ENCODE measurements at regions not wholly inside any gene's neighbourhood (a gene's known extent, or its start where the extent isn't known, plus 50 kb on each side); places are given as distances from the start of the nearest gene placed in this dataset.
"Not testable (repeated sequence)": the region's sequence is repeated elsewhere in the genome, so short reads cannot be mapped to it uniquely, and the experiment has no call there.

DNA sequence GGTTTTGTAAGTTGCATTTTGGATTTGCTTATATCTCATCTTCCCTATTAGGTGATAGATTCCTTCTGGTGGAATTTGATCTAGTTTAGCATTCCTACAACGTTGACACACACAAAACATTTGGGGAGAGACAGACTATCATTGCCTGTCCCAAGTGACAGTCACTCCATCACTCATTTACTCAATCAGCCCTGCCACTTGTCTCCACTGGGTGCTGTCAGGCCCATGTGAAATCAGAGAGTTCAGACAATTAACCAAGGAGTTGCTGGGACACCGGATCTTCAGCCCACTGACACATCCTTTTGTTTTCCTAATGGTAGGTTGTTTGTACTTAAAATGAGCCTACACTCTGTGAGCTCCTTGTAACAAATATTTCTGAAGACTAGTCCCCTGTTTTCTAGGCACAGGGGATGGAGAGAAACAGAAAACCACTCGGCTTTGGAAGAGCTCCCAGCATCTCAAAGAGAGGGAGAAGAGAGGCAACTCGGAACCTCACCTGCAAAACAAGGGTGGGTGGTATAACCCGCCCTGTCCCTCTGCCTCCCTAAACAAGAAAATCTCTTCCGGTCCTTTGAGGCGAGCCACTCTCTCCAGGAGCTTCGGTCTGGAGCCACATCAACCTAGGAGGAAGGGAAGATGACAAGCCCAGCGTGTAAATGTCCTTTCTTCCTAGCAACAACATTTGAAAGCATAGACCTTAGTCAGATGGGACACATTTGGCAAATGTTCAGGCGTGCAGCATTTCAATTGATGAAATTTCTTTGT, 440.9 kb upstream of the KLF12 start:
- DNase-seq (ENCODE audit: low read depth): no peak

DNA sequence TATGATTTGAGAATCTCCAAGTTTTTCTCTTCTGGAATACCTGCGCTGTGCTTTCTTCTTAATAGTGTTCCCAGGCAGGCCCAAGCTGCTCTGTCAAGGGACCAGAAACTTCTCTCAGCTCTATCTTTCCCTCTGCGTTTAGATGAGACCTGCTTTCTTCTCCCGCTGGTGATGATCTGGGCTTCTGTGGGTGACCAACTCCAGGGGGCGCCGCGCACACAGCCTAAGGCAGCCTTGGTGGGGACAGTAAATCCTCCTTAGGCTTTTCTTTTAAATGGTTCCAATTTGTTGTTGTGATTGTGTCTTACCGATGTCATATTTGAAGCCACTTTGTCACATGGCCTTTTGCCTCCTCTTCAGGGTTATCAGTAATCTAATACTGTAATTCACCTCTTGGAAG, 439.4 kb upstream of the KLF12 start:
- DNase-seq (ENCODE audit: low read depth): no peak

DNA sequence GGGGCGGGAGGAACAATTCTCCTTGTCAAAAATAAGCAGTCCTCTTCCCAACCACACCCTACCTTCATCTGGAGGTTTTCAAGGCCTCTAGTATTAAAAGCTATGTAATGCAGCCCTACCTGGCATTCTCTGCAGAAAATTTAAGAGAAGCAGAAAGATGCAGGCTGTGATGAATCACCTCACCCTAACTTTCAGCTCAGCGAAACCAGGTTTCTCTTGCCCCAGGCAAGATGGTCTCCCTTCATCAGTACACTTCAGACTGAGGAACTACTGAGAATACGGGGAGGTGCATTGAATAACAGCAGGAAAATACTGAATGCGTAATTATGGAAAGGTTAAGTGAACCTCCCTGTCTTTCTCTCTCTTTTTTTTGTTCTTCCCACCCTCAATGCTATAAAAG, 437.6 kb upstream of the KLF12 start:
- no peak for DNase-seq (ENCODE audit: low read depth)

DNA sequence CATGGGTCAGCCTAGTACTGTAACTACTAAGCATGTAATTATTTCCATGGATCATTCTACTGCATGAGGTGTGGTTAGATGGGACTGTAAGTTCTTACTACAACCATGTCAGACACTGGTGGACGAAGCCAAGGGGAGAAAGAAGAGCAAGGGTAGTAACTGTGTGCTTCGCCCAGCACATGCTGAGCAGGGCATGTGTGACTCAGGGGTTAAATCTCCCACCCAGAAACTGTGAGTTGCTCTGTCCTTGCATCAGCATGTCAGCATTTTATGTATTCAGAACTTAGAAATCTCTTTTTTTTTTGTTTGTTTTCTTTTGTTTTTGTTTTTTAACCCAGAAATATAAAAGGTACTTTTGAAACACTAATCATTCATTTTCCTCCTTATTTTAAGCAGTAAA, 436.6 kb upstream of the KLF12 start:
- DNase-seq (ENCODE audit: low read depth): peak; percentile 19

DNA sequence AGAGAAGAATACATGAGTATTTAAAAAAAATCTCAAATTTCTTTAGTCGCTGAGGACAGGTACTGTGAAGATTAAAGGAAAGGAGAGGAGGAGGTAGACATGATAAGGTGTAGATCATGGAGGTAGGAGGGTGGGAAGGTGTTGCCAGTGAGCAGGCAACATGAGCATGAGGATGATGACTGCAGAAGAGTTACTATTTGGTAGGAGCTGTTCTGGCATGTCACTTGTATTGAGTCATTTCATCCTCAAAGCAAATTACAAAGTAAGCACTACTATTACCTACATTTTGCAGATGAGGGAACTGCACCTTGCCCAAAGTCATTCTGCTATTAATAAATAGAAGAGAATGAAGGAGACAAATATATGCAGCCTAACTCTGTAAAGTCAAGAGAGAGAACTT, 435.8 kb upstream of the KLF12 start:
- no peak for DNase-seq (ENCODE audit: low read depth)

DNA sequence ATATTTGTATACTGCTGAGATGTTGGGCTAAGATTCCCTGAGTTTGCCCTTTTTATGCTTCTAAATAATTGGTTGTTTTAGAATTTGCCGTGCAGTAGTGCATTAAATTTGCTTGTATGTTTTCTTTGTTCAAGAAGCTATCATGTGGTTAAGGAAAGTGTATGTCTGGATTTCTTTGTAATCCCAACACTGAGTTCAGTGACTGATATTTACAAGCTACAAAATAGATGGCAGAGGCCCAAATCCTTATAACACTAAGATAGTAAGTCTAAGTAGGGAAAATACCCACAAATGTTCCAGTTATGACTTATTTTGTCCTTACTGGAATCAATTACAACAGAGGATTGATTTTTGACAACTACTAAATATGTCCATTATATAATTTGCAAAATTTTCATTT, 435.0 kb upstream of the KLF12 start:
- no peak for DNase-seq (ENCODE audit: low read depth)

DNA sequence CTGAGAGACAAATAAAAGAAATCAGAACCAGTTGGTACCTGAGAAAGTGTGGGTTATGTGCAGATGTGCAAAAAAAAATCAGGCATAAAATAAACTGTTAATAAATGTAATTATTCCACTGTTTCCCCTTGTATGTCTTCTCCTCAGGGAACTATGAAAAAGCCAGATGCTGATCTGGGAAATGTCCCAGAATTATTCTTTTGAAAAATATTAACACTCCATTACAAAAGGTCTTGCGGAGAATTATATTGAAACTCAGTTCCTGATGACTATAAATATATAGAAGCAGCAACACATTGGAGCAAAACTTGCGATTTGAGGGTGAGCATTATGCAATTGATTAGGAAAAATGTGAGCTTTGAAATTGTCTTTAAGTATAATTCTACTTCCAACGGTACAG, 433.3 kb upstream of the KLF12 start:
- no peak for DNase-seq (ENCODE audit: low read depth)

DNA sequence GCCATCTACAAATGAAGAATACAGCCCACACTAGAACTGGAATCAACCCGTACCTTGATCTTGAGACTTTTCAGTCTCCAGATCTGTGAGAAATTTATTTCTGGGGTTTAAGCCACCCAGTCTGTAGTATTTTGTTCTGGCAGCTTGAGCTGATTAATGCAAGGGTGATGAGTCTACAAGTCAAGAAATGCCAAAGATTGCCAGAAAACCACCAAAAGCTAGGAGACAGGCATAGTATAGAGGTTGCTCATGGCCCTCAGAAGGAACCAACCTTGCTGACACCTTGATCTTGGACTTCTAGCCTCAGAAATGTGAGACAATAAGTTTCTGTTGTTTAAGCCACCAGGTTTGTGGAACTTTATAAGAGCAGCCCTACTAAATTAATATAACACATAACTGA, 428.2 kb upstream of the KLF12 start:
- no peak for DNase-seq (ENCODE audit: low read depth)

DNA sequence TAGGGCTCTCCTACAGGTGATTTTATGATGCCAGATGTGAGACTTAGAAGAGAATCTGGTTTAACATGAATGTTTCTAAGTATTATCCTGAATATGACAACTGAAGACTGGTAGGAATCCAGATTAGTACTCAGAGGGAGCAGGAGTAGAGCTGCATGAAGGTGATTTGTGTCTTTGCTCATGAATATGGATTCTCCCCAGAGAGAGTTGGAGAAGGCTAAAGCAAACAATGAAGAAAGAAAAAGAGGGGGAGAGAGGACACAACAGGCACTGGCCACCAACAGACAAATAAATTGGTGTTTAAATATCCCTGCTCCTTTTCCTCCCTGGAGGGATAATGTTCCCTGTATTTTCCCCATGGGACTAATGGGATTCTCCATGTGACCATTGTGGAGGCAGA, 427.0 kb upstream of the KLF12 start:
- DNase-seq (ENCODE audit: low read depth): no peak

DNA sequence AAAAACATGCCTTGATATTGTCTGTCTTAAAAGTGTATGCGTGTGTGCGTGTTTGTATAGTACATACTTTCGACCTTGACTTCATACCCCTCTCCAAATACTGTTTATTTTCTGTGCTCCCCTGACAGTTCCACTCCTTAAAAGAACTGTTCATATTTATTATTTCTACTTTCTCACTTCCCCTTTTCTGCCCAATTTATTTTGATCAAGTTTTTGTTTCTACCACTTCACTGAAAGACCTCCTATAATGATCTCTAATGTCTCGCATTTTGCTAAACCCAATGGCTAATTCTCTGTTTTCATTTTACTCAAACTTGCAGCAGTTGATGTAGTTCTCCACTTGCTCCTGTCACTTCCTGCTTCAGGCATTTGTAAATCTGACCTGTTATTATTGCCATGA, 426.1 kb upstream of the KLF12 start:
- no peak for DNase-seq (ENCODE audit: low read depth)

DNA sequence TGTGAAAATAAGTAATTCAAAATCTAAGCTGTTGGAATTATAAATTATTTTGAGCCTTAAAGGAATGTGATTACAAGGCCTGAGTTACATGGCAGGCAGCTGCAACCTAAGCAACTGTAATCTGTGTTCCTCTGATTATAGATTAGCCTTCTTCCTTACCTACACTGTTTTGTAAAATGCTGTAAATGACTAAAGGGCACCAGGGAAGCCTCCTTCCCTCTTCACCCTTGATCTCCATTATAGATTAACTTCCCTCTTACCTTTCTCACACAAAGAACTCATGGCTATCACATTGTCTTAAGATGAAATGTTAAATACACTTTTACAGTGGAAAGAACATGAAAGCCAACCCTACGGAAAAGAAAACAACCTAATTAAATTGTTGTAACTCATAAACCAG, 423.7 kb upstream of the KLF12 start:
- no peak for DNase-seq (ENCODE audit: low read depth)

DNA sequence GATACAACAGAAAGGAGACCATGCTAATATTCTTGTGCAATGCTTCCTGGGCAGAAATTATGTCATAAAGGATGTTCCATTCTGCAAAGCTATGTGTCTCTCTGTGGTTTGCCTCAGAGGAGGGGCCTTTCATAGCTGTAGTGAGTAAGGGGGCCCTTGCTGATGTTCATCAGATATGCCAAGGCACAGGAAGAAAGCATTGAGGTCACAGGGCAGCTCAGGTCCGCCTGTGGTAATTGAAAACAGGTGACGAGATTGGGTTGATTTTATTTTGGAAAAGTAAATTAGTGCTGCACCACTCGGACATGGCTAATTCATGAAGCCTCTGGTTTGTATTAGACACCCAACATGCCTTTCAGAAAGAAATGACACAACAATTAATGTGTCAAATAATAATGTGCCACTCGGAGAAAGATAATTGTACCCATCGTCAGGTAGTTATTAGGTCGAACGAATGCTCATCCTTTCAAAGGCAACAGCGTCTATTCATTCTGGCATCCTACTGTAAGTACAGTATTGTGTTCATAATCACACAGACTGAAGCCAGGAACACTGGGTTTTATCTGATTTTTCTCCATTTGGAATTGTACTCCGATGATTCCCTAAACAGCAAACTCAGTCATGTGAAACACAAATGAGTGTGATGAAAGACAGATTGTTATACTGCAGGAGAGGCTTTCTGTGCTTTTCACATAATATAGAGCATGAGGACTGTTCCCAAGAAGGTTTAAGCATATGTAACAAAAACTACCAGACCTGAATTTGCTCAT, 421.6 kb upstream of the KLF12 start:
- no peak for DNase-seq (ENCODE audit: low read depth)

DNA sequence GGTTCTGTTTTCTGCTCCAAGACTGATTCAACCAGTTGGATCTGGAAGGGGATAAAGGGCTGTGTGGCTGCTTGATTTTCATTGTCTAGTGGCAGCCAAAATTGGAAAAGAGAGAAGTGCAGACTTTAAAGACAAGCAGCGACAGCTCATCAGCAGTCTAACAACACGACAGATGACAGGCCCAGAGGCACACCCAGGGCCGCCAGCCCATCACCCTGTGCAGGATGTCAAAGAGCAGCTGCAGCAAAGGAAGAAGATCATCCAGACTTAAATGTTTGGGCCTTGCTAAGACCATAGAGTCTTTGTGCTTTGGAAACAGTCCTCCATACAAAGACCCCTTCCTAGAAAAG, 421.0 kb upstream of the KLF12 start:
- DNase-seq (ENCODE audit: low read depth): no peak

DNA sequence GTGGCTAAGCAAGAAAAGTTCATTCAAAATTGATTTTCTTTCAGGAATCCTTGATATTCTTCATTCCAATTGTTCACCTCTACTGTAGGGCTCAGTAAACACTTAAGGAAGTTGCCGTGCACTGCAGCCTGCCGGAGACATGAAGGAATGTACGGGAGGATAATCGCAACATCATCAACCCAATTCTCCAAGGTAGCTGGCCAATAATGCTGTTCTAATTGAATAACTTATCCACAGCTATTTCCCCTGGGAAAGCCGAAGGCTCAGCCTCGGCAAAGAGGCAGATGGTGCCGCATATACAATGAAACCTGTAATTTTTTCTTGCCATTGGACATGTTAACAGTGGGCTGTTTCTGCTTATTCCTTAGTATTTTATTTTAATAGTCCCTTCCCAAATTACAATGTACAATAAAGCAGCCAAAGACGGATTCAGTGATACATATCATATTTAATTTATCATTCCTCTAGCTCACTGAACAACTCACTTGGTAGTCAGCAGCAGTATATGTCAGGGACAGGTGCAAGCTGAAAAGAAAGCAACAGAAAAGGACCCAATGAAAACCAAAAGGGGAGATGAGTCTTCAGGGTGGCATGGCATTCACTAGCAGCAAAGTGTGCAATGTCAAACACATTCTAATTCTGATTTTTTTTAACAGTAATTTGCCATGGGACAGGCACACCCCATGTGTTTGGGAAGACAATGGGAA, 420.5 kb upstream of the KLF12 start:
- no peak for DNase-seq (ENCODE audit: low read depth)

DNA sequence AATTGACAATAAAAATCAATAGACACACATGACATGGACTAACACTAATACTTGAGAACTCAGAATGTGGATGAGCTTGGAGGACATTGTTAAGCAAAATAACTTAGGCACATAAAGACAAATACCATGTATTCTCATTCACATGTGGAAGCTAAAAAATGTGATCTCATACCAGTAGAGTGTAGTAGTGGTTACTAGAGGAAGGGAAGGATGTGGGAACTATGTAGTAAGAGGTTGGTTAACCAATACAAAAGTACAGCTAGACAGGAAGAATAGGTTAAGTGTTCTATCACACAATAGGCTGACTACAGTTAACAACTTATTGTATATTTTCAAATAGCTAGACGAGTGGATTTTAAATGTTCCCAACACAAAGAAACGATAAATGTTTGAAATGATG, 415.8 kb upstream of the KLF12 start:
- DNase-seq (ENCODE audit: low read depth): peak; percentile 3

DNA sequence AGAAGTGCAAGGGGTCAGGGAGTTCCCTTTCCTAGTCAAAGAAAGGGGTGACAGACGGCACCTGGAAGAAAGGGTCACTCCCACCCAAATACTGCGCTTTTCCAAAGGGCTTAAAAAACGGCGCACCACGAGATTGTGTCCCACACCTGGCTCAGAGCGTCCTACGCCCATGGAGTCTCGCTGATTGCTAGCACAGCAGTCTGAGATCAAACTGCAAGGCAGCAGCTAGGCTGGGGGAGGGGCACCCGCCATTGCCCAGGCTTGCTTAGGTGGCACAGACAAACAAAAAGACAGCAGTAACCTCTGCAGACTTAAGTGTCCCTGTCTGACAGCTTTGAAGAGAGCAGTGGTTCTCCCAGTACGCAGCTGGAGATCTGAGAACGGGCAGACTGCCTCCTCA, 402.4 kb upstream of the KLF12 start:
- not testable (repeated sequence) for DNase-seq (ENCODE audit: low read depth)

DNA sequence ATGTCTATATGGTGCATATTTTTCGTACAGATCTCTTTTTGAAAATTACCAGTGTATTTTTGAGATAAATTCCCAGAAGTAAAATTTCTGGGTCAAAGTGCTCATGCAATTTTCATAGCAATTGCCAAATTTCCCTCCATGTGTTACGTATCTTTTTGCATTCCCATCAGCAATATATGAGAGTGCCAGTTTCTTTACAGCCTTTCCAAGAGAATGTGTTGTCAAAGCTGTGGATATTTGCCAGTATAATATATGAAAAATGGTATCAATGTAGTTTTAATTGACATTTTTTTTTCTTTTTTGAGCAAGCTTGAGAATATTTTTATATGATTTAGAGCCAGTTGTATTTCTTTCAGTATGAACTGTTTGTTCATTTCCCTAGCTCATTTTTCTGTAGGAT, 399.0 kb upstream of the KLF12 start:
- no peak for DNase-seq (ENCODE audit: low read depth)

DNA sequence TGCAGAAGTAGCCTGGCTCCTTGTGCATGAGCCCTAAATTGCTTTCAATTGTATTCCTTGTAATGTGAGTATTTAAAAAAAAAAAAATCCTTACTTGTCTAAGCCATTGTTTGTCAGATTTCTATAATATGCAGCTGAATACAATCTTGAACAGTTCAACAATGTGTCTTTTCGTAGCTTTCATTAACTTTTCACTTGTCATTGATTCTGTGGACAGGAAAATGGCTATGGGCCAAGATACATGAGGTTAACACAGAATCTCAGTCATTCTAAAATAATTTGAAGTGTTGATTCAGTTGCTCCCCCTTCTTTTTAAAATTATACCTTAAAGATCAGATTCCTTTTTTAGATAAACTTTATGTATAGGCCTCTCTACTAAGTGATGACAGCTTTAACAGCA, 395.8 kb upstream of the KLF12 start:
- no peak for DNase-seq (ENCODE audit: low read depth)

DNA sequence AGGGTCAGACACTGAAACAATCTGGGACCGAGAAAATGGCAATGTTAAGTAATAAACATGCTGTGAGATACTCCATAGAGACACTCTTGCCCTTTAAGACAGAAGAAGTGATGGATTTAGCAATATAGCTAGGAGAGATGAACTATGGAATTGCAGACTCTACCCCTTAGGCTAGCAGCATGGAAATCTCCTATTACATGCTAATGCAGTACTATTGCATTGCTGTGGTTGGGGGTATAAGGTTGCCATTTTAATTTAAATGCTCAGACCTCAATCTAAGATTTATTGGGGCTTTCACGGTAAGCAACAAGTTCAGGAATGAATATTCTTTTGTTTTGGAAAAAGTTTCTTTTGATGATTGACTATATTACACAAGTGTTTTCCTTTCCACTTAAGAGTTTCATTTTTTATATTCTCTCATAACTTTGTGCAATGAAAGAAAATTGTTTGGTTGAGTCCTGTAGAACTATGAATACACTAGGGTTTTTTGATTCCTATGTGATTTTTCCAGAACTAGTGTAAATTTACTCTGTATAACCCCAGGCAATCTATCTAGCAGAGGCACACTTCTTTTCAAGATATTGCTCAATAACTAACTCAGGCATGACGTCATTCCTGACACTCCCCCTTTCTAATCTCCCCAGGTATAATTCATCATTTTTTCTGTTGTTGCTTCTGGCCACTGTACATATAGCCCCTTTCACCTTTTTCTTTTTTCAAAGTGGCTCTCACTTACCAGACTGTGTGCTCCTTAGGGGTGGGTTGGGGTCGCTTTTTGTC, 394.7 kb upstream of the KLF12 start:
- DNase-seq (ENCODE audit: low read depth): no peak

DNA sequence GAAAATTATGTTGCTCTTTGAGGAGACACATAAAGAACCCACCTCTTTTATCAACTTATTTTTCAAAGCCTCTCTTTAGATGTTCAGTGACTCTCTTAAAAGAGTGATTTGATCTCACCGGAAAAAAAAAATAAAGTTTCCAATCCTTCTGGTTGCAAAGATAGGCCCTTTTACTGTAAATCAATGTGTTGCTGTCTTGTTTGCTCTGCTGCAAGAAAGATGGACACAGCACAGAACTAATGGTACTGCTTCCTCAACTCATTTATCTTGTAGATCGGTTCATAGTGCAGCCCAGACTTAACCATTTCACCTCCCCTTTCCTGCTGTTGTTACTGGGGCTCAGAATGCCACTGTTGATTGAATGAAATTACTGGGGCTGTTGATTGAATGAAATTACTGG, 388.9 kb upstream of the KLF12 start:
- DNase-seq (ENCODE audit: low read depth): no peak

DNA sequence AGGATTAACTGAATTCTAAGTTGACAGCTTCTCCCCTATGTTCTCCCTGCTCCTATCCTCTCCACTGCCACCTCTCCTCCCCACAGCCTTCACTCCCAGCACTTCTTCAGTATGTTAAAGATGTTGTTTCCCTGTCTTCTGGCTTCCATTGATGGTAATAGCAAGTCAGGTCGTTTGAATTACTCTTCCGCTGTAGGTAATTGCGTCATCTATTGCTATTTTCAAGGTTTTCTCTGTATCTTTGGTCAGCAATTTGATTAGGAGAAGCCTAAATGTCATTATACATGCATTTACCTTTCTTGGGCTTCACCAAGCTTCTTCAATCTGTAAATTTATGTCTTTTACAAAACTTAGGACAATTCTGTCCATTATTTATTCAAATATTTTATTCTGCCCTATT, 377.3 kb upstream of the KLF12 start:
- no peak for DNase-seq (ENCODE audit: low read depth)

DNA sequence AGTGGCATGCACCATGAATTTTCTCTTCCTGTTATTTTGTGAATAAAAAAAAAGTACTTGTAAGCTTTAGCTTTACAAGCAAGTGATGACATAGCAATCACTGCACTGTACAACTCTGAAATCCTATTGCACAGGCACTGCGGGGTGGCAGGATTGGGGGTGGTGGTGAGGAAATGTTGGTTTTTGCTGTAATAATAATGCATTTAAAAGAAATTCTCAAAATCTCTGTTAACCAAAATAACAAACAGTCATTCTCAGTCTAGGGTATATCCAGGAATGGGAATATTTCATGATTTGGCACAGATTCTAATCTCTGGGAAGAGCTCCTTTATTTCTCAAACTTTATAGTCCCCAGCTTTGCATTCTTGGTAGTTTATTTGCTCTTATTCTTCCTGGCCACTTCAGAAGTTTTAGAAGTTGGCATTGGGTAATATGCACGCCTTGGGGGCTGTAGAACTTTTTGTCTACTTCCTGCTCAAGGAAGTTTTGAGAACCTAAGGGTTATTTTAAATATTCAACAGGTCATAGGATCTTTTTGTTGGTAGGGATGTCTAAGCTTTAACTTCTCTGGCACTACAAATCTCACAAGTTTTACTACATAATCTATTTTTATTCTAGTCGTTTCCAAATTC, 353.0 kb upstream of the KLF12 start:
- DNase-seq (ENCODE audit: low read depth): no peak

Measured in EH (cell line).